ENCODE measurements at regions not wholly inside any gene's neighbourhood (a gene's known extent, or its start where the extent isn't known, plus 50 kb on each side); places are given as distances from the start of the nearest gene placed in this dataset.

DNA sequence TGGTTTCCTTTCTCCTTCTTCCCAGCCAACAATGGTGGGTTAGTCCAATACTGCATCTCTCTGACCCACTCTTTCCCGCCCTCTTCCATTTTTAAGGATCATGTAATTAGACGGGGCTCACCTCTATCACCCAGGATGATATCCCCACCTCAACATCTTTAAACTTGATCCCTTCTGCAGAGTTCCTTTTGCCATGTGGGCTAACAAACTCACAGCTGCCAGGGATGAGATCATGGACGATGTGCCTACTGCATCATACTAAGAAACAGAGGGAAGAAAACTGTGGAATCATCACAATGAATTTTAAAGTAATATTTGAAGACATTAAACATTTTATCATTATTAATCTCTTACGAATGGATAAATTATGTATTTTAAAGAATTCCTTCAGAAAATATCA is 183.5 kb downstream of the RDH14 start:
- no peak for DNase-seq

GRCh38 chr2:18373664-18374063 is 186.8 kb downstream of the RDH14 start:
- DNase-seq = no peak

- DNase-seq = no peak
Measured at GRCh38 chr2:18373081-18373480, 187.4 kb downstream of the RDH14 start.

GRCh38 chr2:18372641-18373040 is 187.8 kb downstream of the RDH14 start:
- no peak for DNase-seq

DNA sequence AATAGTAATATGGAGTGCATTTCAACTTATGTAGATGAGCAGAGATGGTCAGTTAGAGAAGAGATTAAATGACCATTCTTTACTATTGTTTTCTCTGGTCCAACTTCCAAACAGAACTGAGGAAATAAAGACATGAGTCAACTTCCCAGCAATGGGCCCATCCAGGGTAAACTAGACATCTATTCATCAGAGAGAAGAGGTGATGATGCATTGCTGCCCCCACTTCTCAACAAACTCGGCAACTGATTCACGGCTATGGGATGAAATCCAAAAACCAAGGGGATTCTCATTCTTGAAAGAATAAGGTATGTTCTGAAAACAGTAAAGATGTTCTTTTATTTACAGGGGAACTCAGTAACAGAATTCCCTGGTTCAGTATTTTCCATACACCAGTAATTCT is 190.7 kb downstream of the RDH14 start:
- DNase-seq = no peak

- DNase-seq = no peak
Measured at GRCh38 chr2:18368008-18368407, 192.4 kb downstream of the RDH14 start.

DNA sequence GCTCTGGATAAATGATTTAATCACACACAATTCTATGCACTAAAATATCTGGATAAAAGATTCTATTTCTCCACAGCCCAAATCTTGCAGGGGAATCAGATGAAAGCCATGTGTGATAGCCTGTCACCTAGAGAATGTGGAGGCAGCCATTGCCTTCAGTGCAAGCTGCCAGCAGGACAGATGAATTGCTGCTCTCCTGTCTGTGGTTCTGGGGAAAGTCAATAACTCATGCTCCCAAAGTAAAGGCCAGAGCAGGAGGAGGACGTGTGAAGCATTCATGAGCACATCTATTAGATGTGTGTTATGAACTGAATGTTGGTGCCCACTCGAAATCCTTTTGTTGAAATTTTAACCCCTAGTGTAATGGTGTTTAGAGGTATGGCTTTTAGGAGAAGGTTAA is 195.1 kb downstream of the RDH14 start:
- DNase-seq = no peak

- no peak for DNase-seq
Measured at GRCh38 chr2:18363348-18363747, 197.1 kb downstream of the RDH14 start.

- DNase-seq = no peak
Measured at GRCh38 chr2:18362696-18363095, 197.8 kb downstream of the RDH14 start.

- DNase-seq = no peak
Measured at GRCh38 chr2:18357537-18357936, 202.9 kb downstream of the RDH14 start.

DNA sequence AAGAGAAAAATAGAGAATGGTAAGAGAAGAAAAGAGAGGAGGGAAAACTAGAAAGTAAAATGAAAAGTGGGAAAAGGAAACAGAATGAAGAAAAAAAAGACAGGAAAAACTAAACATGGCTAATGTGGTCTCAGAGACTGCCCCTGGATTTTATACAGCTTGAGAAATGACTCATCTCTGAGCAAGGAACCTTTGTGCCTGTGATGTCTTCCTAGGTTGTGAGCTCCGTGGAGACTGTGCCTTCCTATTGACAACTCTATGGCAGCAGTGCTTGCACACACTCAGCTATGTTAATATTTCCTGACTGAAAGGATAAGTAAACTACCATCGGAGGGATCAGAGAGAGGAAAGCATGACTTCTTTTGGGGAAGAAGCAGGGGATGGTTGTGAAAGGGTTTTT is 203.8 kb downstream of the RDH14 start:
- DNase-seq = no peak

DNA sequence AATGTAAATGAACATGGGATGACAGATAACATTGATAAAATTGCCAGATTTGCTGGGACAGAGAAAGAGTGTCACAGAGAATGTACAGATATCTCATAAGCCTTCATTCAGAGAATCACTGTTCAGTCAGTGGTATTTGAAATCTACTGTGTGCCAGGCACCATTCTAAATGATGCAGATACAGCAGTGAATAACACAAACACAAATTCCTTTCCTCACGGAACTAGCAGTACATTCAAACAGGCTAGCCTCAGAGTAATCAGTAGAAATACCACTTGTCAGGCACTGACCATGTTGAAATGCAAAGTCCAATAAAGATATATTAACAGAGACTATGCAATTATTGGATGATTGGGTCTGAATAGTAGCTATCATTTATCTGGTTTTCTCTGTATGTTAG is 211.0 kb downstream of the RDH14 start:
- DNase-seq = no peak

GRCh38 chr2:18346874-18347273 is 213.6 kb downstream of the RDH14 start:
- DNase-seq = no peak

GRCh38 chr2:18346344-18346743 is 214.1 kb downstream of the RDH14 start:
- DNase-seq = no peak

DNA sequence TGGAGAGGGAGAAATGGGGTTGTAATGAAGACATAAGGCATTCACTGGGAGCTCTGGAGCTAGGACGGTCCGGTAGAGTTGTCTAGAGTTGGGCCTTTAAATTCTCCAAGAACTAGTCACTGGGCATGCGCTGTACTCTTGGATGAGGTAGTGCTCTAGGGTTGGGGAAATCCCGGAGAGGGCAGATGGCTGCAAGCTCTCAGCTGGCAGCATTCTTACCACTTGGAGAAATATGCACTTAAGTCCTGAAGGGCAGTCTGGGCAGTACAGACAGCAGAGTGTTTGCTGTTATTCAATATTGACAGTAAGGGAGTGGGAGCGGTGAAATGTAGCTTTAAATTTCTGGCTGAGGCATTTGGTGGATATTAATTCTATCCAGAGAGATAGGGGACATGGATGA is 214.6 kb downstream of the RDH14 start:
- DNase-seq = no peak

- DNase-seq = no peak
Measured at GRCh38 chr2:18342901-18343300, 217.6 kb downstream of the RDH14 start.

DNA sequence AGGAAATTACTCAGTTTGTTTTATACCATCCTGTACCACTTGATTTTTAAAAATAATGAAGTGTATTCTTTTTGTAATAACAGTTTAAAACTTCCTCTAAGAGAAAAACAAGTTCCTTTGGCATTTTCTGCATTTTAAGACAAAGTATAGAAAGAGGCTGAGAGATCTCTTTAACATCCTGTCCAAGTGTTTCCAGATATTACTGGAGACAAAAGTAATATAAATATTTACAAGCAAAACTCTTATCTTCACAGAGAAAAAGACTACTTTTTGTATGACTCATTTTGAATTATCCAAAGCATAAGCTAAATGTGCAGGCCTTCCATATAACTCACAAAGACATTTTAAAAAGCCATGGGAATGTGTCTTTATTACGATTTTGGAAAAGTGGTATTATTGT is 221.1 kb downstream of the RDH14 start:
- DNase-seq = no peak

- no peak for DNase-seq
Measured at GRCh38 chr2:18336975-18337374, 223.5 kb downstream of the RDH14 start.

- DNase-seq = no peak
Measured at GRCh38 chr2:18332477-18332876, 228.0 kb downstream of the RDH14 start.

GRCh38 chr2:18325118-18325517 is 235.3 kb downstream of the RDH14 start:
- no peak for DNase-seq

- DNase-seq = no peak
Measured at GRCh38 chr2:18319987-18320386, 240.5 kb downstream of the RDH14 start.

GRCh38 chr2:18317017-18317416 is 243.4 kb downstream of the RDH14 start:
- no peak for DNase-seq

DNA sequence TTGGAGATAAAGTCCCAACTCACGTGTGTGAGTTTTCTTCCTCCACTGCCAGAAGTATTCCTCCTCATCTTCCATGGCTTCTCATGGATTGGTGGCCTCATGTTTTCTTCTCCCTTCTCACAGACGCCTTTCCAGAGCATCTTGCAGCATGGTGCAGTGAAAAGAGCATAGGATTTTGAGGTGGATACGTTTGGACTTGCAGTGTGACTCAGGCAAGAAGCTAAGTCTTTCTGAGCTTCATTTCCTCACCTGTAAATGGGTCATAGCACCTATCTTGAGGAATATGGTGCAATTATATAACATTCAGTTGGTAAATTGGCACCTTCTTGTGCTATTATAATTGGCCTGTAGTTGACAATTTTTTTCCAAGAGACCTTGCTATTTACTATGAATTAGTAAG is 247.6 kb downstream of the RDH14 start:
- DNase-seq = no peak

DNA sequence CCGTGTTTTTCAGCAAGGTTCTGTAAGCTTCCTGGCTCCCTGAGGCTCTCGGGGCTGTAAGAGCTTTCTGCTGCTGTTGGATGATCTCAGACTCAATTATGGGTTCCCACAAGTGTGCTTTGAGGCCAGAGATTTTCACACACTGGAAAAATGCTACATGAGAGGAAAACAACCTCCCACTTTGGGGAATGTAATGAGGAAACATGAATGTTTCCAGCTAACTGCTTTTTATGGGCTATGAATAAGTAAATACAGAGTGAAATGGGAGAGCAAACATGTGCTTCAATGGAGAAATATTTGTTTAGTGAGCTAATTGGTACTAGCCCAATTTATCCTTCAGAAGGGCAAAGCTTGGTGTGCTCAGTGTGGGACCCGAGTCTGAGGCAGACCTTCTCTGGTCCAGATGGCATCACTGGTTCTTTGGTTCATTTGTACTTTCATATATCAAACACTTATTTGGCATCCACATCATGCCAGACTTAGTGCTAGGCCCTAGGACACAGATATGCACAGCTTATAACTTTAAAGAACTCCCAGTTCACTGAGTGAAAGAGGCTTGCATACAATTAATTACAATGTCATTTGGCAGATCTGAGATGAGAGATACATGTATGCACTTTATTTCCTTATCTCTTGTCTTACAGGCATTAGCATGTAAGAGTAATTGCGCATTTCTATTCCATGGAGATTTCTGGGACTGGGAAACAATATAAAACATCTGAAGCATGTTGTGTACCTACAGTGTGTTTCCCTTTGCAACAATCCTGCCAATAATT is 248.8 kb downstream of the RDH14 start:
- no peak for DNase-seq

- DNase-seq = no peak
Measured at GRCh38 chr2:18309627-18310026, 250.8 kb downstream of the RDH14 start.
